ENCODE measurements at regions not wholly inside any gene's neighbourhood (a gene's known extent, or its start where the extent isn't known, plus 50 kb on each side); places are given as distances from the start of the nearest gene placed in this dataset.

- TF ChIP-seq REST (IDR thresholded peaks at IDR 0.05; ENCODE audit: insufficient read depth in 1 of 2, low read depth in 2 of 2, low read length in 2 of 2), result no peak
- TF ChIP-seq TAF1 (IDR thresholded peaks at IDR 0.05; ENCODE audit: borderline replicate concordance, insufficient read depth, low read length), result no peak
- TF ChIP-seq FOXP2 (optimal IDR thresholded peaks at IDR 0.05; ENCODE audit: borderline replicate concordance, extremely low read depth, extremely low read length, insufficient read depth), result no peak
- TF ChIP-seq POLR2AphosphoS5 (IDR thresholded peaks at IDR 0.05; ENCODE audit: low read depth, low read length), result no peak
- no peak for TF ChIP-seq SIN3A (IDR thresholded peaks at IDR 0.05; ENCODE audit: borderline replicate concordance, insufficient read depth, low read length)
Measured at GRCh38 chr11:130721736-130722135, 194.5 kb downstream of the SNX19 start.

GRCh38 chr11:130722401-130722800, 193.9 kb downstream of the SNX19 start:
- no peak for TF ChIP-seq TAF1 (IDR thresholded peaks at IDR 0.05; ENCODE audit: borderline replicate concordance, insufficient read depth, low read length)
- TF ChIP-seq REST (IDR thresholded peaks at IDR 0.05; ENCODE audit: insufficient read depth in 1 of 2, low read depth in 2 of 2, low read length in 2 of 2), result no peak
- TF ChIP-seq SIN3A (IDR thresholded peaks at IDR 0.05; ENCODE audit: borderline replicate concordance, insufficient read depth, low read length), result no peak
- no peak for TF ChIP-seq FOXP2 (optimal IDR thresholded peaks at IDR 0.05; ENCODE audit: borderline replicate concordance, extremely low read depth, extremely low read length, insufficient read depth)
- no peak for TF ChIP-seq POLR2AphosphoS5 (IDR thresholded peaks at IDR 0.05; ENCODE audit: low read depth, low read length)

GRCh38 chr11:130725421-130726233, 190.7 kb downstream of the SNX19 start:
- TF ChIP-seq SIN3A (IDR thresholded peaks at IDR 0.05; ENCODE audit: borderline replicate concordance, insufficient read depth, low read length) (no peak), POLR2AphosphoS5 (IDR thresholded peaks at IDR 0.05; ENCODE audit: low read depth, low read length) (no peak), TAF1 (IDR thresholded peaks at IDR 0.05; ENCODE audit: borderline replicate concordance, insufficient read depth, low read length) (no peak), REST (IDR thresholded peaks at IDR 0.05; ENCODE audit: insufficient read depth in 1 of 2, low read depth in 2 of 2, low read length in 2 of 2) (no peak), FOXP2 (optimal IDR thresholded peaks at IDR 0.05; ENCODE audit: borderline replicate concordance, extremely low read depth, extremely low read length, insufficient read depth) (no peak)

GRCh38 chr11:130726234-130727037, 189.8 kb downstream of the SNX19 start:
- TF ChIP-seq SIN3A (IDR thresholded peaks at IDR 0.05; ENCODE audit: borderline replicate concordance, insufficient read depth, low read length) (no peak), FOXP2 (optimal IDR thresholded peaks at IDR 0.05; ENCODE audit: borderline replicate concordance, extremely low read depth, extremely low read length, insufficient read depth) (no peak)

GRCh38 chr11:130727157-130728119, 188.8 kb downstream of the SNX19 start:
- TF ChIP-seq SIN3A (IDR thresholded peaks at IDR 0.05; ENCODE audit: borderline replicate concordance, insufficient read depth, low read length) (no peak), REST (IDR thresholded peaks at IDR 0.05; ENCODE audit: insufficient read depth in 1 of 2, low read depth in 2 of 2, low read length in 2 of 2) (no peak), POLR2AphosphoS5 (IDR thresholded peaks at IDR 0.05; ENCODE audit: low read depth, low read length) (no peak), FOXP2 (optimal IDR thresholded peaks at IDR 0.05; ENCODE audit: borderline replicate concordance, extremely low read depth, extremely low read length, insufficient read depth) (no peak), TAF1 (IDR thresholded peaks at IDR 0.05; ENCODE audit: borderline replicate concordance, insufficient read depth, low read length) (no peak)

Measured in PFSK-1 (cell line).